HG03442 (cell line): ENCODE measurements at regions not wholly inside any gene's neighbourhood (a gene's known extent, or its start where the extent isn't known, plus 50 kb on each side); places are given as distances from the start of the nearest gene placed in this dataset.
"Not testable (repeated sequence)": the region's sequence is repeated elsewhere in the genome, so short reads cannot be mapped to it uniquely, and the experiment has no call there.

ENCODE experiments used
- ATAC-seq: cut with Tn5 transposase; IDR thresholded peaks from one replicate; pipeline ENCODE4 v1.9.1; 2021; ENCODE audit warnings: mild to moderate bottlenecking, moderate library complexity; ENCODE audit not compliant: unreplicated experiment

GRCh38 chr17:71444078-71444477 lies 676.7 kb upstream of the SOX9 start:
- ATAC-seq = no peak

- no peak for ATAC-seq
Observed at GRCh38 chr17:71446645-71447437, 674.0 kb upstream of the SOX9 start.

DNA sequence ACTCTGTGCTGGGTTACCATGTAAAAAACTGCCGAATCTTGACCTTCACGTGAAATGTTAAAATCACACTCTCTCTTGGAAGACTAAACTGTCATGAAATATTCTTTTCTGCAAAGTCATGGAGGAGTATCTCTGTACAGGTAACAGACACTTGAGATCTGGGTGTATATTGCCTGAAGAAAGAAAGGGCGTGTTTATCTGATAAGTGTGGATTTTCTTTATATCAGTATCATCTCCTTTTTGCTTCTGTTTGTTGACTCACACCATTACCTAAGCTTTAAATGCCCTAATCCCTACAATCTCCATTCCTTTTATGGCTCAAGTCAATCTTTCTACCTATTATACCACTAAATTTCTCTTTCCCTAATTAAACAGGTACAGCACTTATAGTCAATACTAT lies 673.2 kb upstream of the SOX9 start:
- no peak for ATAC-seq

- ATAC-seq = not testable (repeated sequence)
Observed at GRCh38 chr17:71450657-71451056, 670.2 kb upstream of the SOX9 start.

DNA sequence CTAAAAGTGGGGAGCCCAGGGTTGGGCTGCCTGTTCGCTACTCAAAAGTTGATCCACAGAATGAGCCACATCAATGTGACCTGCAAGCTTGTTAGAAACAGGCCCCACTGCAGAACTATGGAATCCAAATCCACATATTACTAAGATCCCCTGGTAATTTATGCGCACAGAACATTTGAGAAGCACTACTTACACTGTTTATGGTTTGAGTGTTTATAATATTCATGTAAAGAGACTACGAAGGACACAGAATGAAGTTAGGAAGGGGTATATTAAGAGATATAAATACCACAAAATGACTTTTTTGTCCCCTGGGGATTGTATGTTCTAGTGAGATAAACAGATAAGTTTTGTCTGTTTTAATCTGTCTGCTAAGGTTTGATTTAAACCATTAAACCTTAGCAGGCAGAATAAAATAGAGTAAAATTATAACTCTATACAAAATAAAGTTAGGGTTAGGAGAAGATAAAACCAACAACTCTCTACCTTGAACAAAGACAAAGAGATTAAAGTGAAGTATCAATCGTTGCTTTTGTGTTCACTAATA lies 666.9 kb upstream of the SOX9 start:
- ATAC-seq = no peak

GRCh38 chr17:71455219-71455618 lies 665.6 kb upstream of the SOX9 start:
- ATAC-seq = no peak

- no peak for ATAC-seq
Observed at GRCh38 chr17:71458322-71458721, 662.5 kb upstream of the SOX9 start.

- no peak for ATAC-seq
Observed at GRCh38 chr17:71460943-71461342, 659.9 kb upstream of the SOX9 start.

DNA sequence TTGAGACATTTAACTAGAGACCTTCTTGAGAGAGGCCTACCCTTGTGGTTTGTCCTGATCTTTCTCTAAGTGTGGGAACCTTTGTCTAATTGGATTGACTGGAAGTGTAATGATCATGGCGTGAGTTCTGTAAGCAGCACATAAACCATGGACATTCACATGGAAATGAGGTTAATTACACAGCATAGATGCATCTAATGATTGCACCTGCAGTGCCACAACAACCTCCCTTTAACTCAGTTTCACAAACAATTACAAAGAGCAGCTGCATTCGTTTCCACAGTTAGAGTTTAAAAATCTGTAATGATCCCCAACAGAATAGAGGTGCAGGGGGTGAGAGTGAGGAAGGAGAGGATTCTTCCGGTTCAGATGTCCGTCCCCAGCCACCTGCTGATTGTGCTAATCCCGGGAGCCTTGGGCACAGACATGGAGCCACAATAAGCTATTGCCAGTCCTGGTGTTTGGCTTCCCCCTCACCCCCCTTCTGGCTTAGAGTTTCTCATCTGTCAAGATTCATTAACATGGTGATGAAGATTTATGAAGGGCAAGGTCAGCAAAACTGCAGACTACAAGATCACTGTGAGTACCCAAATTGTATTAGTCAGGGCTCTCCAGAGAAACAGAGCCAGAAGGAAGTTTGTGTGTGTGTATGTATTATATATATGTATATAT lies 659.2 kb upstream of the SOX9 start:
- ATAC-seq = no peak

DNA sequence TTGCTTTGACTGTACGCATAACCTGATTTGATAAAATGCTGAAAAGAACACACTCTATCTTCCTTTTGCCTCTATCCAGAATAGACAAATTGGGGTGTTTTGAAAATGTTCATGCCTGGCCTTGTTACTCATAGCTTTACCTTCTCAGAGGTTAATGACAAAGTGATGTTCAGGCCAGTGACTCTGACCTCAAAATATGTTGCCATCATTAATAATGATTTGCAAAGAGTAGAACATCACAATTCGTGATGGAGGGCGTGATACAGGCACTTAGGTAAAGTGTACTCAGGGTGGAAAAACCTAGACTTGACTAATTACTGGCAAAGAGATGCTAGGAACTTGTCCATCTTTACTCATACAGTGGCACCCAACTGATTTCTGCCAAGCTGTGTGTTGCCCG lies 656.6 kb upstream of the SOX9 start:
- no peak for ATAC-seq

DNA sequence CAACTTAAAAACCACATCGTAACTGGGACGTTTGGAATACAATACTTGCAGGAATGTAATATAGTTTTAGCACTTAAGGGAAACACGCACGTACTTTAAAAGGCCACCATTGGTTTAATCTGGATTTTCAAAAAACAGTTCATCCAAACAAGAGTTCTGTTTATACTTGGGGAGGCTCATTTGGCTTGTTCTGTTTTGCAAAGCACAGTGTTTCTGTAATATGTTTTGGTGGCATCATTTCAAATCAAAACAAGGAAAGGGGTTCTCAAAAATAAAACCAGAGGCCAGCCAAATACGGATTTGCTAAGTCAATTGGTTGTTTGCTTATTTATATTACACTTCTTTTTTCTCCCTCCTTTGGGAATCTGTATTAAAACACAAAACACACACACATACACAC lies 656.1 kb upstream of the SOX9 start:
- no peak for ATAC-seq

GRCh38 chr17:71467719-71468118 lies 653.1 kb upstream of the SOX9 start:
- no peak for ATAC-seq

DNA sequence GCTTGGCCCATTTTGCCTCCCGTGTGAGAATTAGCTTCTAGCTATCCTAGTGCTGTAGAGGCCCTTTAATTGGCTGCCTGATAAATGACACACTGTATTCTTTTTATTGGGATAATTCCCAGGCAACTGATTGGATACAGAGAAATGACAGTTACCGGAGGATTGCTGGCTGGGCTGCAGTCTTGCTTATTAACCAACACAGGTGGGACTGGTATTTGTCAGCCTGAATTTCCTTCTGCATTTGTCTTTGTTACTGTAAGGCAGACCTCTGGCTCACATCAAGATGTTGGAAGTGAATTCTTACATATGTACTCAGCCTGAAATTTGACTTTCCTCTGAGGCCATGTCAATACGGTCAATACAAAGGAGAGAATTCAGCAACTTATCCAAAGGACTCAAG lies 650.8 kb upstream of the SOX9 start:
- ATAC-seq = no peak

DNA sequence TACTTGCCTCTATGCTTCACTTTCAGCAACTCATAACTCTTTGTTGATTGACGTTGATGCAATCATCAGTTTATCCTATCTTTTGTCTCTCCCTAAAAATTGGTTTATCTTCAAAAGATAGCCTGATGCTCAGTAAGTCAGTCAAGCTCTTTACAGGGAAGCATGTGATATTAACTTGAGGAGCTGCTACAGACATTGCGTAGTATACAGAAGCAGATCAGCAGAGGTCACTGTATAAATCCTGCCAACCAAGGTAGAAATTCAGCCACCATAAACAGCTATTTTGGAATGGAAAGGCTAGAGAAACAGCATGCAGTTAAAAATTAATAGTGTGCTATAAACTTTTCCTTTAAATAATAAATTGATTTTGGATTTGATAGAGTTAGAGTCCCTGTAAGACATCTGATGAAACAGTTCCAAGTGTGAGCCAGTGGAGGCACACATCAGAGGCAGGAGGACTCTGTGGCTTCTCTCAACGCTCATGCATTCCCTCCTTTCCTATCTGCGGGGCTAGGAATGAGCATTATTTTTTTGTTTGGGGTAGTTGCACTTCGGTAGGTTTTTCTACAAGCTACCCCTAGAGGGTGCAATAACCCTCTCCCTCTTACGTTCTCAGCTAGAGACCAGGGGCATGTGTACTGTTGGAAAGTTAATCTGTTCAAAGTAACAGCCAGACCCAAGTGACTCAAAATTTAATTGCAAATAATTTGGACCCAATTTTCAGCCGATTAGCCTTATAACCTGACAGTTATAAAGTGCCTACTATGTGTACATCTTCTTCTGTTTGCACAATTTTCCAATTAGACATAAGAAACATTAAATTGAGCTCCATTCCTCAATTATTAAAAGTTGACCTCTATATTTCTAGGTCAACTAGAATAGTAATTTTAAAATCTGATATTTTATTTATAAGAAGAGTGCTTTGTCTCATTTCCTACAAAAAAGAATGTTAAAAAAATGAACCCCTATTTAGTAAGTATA lies 647.7 kb upstream of the SOX9 start:
- ATAC-seq = peak; percentile 74

GRCh38 chr17:71477356-71477755 lies 643.5 kb upstream of the SOX9 start:
- ATAC-seq = no peak

DNA sequence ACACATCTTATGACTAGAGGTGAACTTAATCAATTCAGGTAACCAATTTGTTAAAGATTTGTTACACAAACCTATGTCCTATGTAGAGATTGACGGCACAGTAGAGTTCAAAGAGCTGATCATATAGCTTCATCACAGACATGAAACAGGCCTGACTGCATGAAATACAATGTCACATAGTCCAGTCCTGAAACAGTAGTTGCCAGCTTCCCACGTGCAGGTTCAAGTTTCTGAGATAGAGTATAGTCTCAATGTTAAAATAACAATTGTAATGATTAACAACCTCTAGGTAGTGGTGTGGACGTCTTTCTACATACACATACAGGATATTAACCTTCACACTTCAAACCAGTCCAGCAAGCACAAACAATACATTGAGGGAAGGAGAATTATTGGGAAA lies 640.7 kb upstream of the SOX9 start:
- no peak for ATAC-seq

- no peak for ATAC-seq
Observed at GRCh38 chr17:71482625-71483024, 638.2 kb upstream of the SOX9 start.

GRCh38 chr17:71484546-71484945 lies 636.3 kb upstream of the SOX9 start:
- ATAC-seq = no peak

GRCh38 chr17:71485426-71485825 lies 635.4 kb upstream of the SOX9 start:
- no peak for ATAC-seq

- no peak for ATAC-seq
Observed at GRCh38 chr17:71486261-71486660, 634.6 kb upstream of the SOX9 start.

GRCh38 chr17:71488851-71489250 lies 632.0 kb upstream of the SOX9 start:
- ATAC-seq = no peak
